Heart right ventricle (tissue), 16 donors: ENCODE measurements at regions not wholly inside any gene's neighbourhood (a gene's known extent, or its start where the extent isn't known, plus 50 kb on each side); places are given as distances from the start of the nearest gene placed in this dataset.
A peak's percentile ranks its signal among the peaks of the same experiment; 100 is the strongest.
"Not testable (repeated sequence)": the region's sequence is repeated elsewhere in the genome, so short reads cannot be mapped to it uniquely, and the experiment has no call there.

Source experiments
- ATAC-seq, 8 donors: fragments of 200-7000 bp; cut with Tn5 transposase; one replicate each; pipeline ENCODE4 v1.9.1; 2020; ENCODE audit warnings: mild to moderate bottlenecking in 8 of 8, moderate library complexity in 8 of 8, moderate number of reproducible peaks in 1 of 8
- DNase-seq, 2 donors: peaks; one replicate each; pipeline ENCODE4 v3.0.0-alpha.2; 2020
- H3K27ac ChIP-seq, 10 donors: fragments of 200-600 bp; sonication (generic) in 2 of 10; one replicate each; pipeline versions ENCODE4 v1.5.0 to v1.8.0; 2020 to 2022; ENCODE audit warnings: mild to moderate bottlenecking in 3 of 10
- H3K27me3 ChIP-seq, 7 donors: fragments of 200-600 bp; one replicate each; pipeline ENCODE4 v1.8.0; 2021 to 2022; ENCODE audit warnings: mild to moderate bottlenecking in 2 of 7
- H3K36me3 ChIP-seq, 9 donors: fragments of 200-600 bp; sonication (generic) in 1 of 9; one replicate each; pipeline versions ENCODE4 v1.5.0 to v1.8.0; 2020 to 2022; ENCODE audit warnings: mild to moderate bottlenecking in 2 of 9
- H3K4me1 ChIP-seq, 9 donors: fragments of 200-600 bp; sonication (generic) in 1 of 9; one replicate each; pipeline versions ENCODE4 v1.5.0 to v1.8.0; 2020 to 2022; ENCODE audit warnings: mild to moderate bottlenecking in 4 of 9
- H3K4me3 ChIP-seq, 10 donors: fragments of 200-600 bp; sonication (generic) in 2 of 10; one replicate each; pipeline versions ENCODE4 v1.5.0 to v1.8.0; 2020 to 2022; ENCODE audit warnings: mild to moderate bottlenecking in 7 of 10, moderate library complexity in 2 of 10
- H3K9me3 ChIP-seq, 11 donors: fragments of 200-600 bp in 10 of 11; sonication (generic) in 2 of 11; one replicate each; pipeline versions ENCODE4 v1.5.0 to v1.8.0; 2013 to 2022; ENCODE audit warnings: mild to moderate bottlenecking in 2 of 11, control low read depth in 1 of 11, moderate library complexity in 1 of 11
- WGBS, 2 donors: extraction: QIAGEN DNeasy Blood & Tissue Kit; methylation state at CpG; one replicate each; pipeline ENCODE4 v1.1.7; 2013; ENCODE audit warnings: inconsistent platforms in 1 of 2; 5-methylcytosine and 5-hydroxymethylcytosine counted together
- intact Hi-C, 10 donors: fragments of 100-400 bp; cut with DNase I; formaldehyde crosslinking; loops; one replicate each; pipeline versions ENCODE4 v1.11.1 to v1.14.2; 2022
- TF ChIP-seq, protein P1 (sequence below), 9 donors: fragments of 200-600 bp; sonication (generic) in 2 of 9; IDR thresholded peaks; one replicate each; pipeline versions ENCODE4 v1.5.0 to v1.8.0; 2021 to 2022; ENCODE audit warnings: antibody characterized with exemption in 9 of 9, mild to moderate bottlenecking in 5 of 9, moderate library complexity in 1 of 9
- donor health status: Arrhythmogenic right ventricular cardiomyopathy.
- donor health status: ischemic (EF 13 %, LVEDD 7.1; RV severe dilation, severe dysfunction).
- donor health status: healthy with polysubstance abuse.
- donor health status: DM: no; HTN: yes; CAD: no.
- donor health status: DM: no; HTN: no; CAD: no.
- donor health status: ischemic (EF 25% LVEDD 6.9; RV normal size, moderate dysfunction).
- donor health status: ischemic (EF 25% LVEDD 5.7; RV mildly dilated, moderate dysfunction).
- donor health status: healthy.
- donor health status: DM: yes; HTN: yes; CAD: no.
- donor health status: Ischemic cardiomyopathy.
- donor health status: ischemic (EF 35%, LVEDD 5.7; RV mildly dilated, moderate dysfunction).
- donor health status: nonischemic (EF 11% LVEDD 7.7; RV severe dilation, severe dysfunction).
- donor health status: DM: yes; HTN: yes; CAD: no.
- donor health status: PGD.
- donor health status: ischemic (EF 29% LVEDD 5.4; RV normal size, mild dysfunction).
- donor health status: nonischemic (EF 23%, LVEDD 6.1; RV moderate dilation, normal function).

DNA sequence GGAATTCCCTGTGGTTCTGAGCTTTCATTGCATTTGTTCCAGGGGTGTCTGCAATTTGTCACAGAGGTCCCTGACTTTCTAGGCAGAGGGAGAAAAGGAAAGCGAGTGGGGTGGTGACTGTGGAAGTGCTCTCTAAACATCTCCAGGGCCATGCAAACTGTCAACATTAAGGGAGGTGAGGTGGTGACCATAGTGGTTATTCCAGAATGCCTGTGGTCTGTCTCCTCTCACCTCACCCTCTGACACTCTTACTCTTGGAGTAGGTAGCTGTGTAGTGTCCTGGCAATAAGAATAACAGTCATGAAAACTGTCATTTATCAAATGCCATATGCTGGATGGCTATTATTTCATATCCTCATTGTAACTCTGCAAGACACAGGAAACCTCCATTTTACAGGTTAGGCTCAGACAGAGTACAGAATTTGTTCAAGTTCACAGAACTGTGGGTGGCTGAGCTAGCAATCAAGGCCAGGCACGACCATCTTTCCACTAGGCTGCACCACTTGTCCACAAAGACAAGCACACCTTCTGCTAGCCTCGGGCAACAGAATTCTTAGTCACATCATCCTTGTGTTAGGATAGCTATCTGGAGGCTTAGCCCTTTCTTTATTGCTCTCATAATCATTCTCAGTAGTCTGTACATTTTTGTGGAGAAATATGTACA, 179.4 kb downstream of the CD47 start:
- Histone ChIP-seq H3K4me1 (peaks cover 0 to 14% (median 0%) of the 10 kb centered on the region in 9 donors), H3K27me3 (peaks cover 0 to 14% (median 0%) of the 10 kb centered on the region in 7 donors), H3K9me3 (no peaks in the 10 kb centered on the region), H3K4me3 (no peak overlapping the region), H3K36me3 (no peaks in the 10 kb centered on the region), H3K27ac (no peak overlapping the region)
- DNase-seq (no peak), ATAC-seq (peak in 6 of 8 donors; percentile 28 to 89 (median 78))
- TF ChIP-seq, protein P1, sequence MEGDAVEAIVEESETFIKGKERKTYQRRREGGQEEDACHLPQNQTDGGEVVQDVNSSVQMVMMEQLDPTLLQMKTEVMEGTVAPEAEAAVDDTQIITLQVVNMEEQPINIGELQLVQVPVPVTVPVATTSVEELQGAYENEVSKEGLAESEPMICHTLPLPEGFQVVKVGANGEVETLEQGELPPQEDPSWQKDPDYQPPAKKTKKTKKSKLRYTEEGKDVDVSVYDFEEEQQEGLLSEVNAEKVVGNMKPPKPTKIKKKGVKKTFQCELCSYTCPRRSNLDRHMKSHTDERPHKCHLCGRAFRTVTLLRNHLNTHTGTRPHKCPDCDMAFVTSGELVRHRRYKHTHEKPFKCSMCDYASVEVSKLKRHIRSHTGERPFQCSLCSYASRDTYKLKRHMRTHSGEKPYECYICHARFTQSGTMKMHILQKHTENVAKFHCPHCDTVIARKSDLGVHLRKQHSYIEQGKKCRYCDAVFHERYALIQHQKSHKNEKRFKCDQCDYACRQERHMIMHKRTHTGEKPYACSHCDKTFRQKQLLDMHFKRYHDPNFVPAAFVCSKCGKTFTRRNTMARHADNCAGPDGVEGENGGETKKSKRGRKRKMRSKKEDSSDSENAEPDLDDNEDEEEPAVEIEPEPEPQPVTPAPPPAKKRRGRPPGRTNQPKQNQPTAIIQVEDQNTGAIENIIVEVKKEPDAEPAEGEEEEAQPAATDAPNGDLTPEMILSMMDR (IDR thresholded peaks at IDR 0.05), result no peak
- intact Hi-C loops, result no loop called here
- WGBS, 2 donors, result 59 to 67% methylated on average over 3 of the region's 3 CpGs

DNA sequence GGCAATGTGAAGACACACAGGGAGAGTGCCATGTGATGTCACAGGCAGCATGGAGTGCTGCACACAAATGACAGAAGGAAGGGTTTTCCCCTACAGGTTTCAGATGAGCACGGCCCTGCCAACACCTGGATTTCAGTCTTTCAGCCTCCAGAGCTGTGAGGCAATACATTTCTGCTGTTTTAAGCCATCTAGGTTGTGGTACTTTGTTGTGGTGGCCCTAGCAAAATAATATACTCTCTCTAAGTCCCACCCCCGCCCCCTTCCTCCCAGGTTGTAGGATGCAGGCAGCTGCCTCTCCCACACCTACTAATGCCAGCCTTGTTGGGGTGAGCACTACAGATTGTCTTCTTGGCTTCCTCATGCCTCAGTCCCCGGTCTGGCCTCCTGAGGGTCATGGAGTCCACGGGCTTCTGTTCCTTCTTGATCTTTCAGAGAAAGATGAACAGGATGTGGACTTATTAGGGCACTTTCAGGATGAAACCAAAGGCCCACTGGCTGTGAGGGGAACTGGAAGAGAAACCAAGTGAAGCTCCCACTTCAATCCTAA, 180.0 kb downstream of the CD47 start:
- WGBS, 2 donors, result 63 to 75% methylated on average over 4 of the region's 4 CpGs
- DNase-seq (no peak), ATAC-seq (no peak)
- intact Hi-C loops, result no loop called here
- no peak overlapping the region for H3K4me3 ChIP-seq
- H3K36me3 ChIP-seq, result no peaks in the 10 kb centered on the region
- no peaks in the 10 kb centered on the region for H3K9me3 ChIP-seq
- TF ChIP-seq, protein P1 (IDR thresholded peaks at IDR 0.05), result no peak
- peaks cover 0 to 14% (median 0%) of the 10 kb centered on the region in 9 donors for H3K4me1 ChIP-seq
- no peak overlapping the region for H3K27ac ChIP-seq
- peaks cover 0 to 9% (median 0%) of the 10 kb centered on the region in 7 donors for H3K27me3 ChIP-seq

DNA sequence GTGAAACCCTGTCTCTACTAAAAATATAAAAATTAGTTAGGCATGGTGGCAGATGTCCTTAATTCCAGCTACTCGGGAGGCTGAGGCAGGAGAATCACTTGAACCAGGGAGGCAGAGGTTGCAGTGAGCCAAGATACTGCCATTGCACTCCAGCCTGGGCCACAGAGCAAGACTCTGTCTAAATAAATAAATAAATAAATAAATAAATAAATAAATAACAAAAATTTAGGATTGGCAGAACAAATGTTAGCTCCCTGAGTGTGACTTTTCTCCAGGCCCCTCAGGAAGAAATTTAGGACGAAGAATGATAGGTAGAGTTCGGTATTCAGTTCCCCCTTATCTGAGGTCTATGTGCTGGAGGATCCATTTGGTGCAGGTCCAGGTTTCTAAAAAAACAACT, 181.2 kb downstream of the CD47 start:
- ATAC-seq, H3K27me3 ChIP-seq, H3K27ac ChIP-seq, intact Hi-C loops, H3K36me3 ChIP-seq, H3K9me3 ChIP-seq, DNase-seq, H3K4me3 ChIP-seq: not testable (repeated sequence)
- peaks cover 0 to 14% (median 0%) of the 10 kb centered on the region in 9 donors for H3K4me1 ChIP-seq
- WGBS, 2 donors, result 85 to 95% methylated on average over 3 of the region's 3 CpGs

DNA sequence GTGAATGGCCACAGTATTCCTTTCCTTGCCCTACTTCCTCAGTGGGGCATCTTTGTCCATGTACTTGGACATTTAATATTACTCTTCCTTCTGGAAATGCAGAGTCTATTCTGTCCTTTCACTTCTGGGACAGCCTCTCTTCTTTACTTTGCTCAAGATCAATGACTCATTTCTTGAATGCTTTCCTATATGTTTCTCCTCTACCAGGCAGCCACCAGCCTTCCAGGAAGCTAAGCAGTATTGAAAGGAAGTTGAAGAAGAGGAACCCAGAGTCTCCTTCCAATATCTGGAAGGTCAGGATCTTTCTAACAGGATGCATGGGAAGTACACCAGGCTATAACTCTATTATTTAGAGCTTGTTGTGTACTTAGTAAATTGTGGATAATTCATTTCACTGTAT, 182.8 kb downstream of the CD47 start:
- intact Hi-C loops, result no loop called here
- no peak overlapping the region for H3K27ac ChIP-seq

More for the DNA sequence above, 182.8 kb downstream of the CD47 start:
- ATAC-seq (no peak), DNase-seq (no peak)
- Histone ChIP-seq H3K36me3 (no peaks in the 10 kb centered on the region), H3K4me1 (peaks cover 0 to 7% (median 0%) of the 10 kb centered on the region in 9 donors), H3K4me3 (no peak overlapping the region), H3K9me3 (no peaks in the 10 kb centered on the region), H3K27me3 (no peaks in the 10 kb centered on the region)
- TF ChIP-seq, protein P1 (IDR thresholded peaks at IDR 0.05), result no peak
